GM21576 (cell line): ENCODE measurements at regions not wholly inside any gene's neighbourhood (a gene's known extent, or its start where the extent isn't known, plus 50 kb on each side); places are given as distances from the start of the nearest gene placed in this dataset.

ENCODE experiments used
- ATAC-seq: cut with Tn5 transposase; IDR thresholded peaks from one replicate; pipeline ENCODE4 v1.9.1; 2021; ENCODE audit warnings: mild to moderate bottlenecking, moderate library complexity; ENCODE audit not compliant: unreplicated experiment

- no peak for ATAC-seq
These were observed 120.0 kb downstream of the AQP4 start for GRCh38 chr18:26745288-26746181.

- no peak for ATAC-seq
These were observed 123.7 kb downstream of the AQP4 start for GRCh38 chr18:26741758-26742157.

DNA sequence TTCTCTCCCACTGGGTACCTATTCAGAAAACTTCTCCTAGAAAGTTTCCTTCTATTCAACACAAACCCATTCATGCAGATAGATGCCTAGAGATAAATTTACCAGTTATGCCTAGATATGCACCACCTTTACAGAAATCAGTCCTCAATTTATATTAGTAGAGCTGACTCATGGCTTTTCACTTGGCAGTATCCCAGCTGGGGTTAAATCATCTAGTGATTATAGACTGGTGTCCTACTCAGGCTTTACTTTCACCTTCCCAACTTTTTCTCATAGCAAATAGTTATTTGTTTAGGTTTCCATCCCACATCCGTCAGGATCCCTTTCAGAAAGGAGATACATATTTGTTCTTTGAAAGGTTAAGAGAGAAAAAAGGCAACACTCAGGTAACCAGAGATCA lies 124.5 kb downstream of the AQP4 start:
- ATAC-seq, result no peak

GRCh38 chr18:26740396-26740795 lies 125.1 kb downstream of the AQP4 start:
- no peak for ATAC-seq

DNA sequence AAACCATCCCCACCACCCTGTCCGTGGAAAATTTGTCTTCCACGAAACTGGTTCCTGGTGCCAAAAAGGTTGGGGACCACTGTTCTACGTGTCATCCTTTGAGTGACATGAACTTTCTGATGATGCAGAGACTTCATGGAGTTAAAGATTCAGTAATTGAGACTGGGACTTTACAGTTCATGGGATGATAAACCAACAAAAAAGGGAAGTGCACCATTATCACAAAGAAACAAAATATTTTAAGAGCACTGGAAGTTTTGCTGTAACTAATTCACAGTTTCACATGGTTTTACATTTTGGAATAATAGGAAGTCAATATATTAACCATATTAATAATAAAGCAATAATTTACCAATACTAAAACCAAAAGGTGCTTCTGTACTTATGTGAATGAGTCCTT lies 126.8 kb downstream of the AQP4 start:
- no peak for ATAC-seq

DNA sequence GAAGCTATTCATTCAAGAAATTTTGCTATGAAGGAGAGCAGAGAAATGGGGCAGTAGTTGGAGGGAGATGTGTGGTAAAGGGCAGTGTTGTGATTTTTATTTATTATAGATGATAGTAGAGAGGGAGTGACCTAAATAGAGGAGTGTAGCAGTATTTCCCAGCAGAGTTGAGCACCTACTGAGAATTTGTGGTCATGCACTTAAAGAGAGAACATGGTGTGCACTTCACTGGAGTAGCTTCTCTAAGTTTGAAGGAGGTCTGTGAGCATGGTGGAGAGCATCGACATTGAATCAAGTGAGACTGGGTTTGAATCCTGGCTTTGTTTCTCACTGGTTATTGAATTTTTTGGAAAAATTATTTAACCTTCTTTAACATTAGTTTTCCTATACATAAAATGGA lies 129.2 kb downstream of the AQP4 start:
- no peak for ATAC-seq

DNA sequence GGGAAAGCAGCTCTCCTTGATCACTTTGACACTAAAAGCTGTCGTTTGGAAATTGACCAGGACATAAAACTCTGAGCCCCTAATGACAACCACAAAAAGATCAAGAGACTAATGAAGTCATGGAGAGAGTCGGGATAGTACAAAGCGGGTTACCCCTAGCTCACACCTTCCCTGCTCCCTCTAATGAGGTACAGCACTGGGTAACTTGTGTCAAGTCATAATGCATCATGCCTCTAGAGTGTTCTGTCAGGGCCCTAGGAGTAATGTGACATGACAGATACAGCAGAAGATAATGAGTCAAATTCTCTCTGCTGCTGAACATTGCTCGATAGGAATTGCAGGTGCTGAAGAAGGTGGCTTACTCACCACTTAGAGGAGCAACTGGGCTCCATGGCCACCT lies 130.7 kb downstream of the AQP4 start:
- ATAC-seq, result no peak

- ATAC-seq, result no peak
These were observed 136.1 kb downstream of the AQP4 start for GRCh38 chr18:26729449-26729848.

DNA sequence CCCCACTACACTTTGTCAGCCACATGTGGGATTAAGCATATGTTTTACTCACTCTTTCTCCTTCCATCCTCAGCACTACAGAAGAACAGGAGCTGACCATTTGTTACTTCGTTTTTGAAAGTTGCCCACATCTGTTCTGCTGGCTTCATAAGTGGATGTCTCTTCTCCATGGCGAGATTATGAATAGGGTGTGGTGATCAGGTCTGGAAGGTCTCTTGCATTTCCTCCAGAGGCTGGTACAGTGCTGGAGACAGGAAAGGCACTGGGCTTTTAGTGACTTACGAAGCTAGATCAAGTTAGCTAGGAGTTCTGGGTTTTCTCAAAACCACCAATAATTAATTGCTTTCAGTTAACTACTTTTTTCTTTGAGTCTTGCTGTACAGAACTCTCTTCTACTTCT lies 136.5 kb downstream of the AQP4 start:
- no peak for ATAC-seq

- ATAC-seq, result no peak
These were observed 141.5 kb downstream of the AQP4 start for GRCh38 chr18:26723981-26724380.

GRCh38 chr18:26722565-26722931 lies 143.0 kb downstream of the AQP4 start:
- no peak for ATAC-seq

DNA sequence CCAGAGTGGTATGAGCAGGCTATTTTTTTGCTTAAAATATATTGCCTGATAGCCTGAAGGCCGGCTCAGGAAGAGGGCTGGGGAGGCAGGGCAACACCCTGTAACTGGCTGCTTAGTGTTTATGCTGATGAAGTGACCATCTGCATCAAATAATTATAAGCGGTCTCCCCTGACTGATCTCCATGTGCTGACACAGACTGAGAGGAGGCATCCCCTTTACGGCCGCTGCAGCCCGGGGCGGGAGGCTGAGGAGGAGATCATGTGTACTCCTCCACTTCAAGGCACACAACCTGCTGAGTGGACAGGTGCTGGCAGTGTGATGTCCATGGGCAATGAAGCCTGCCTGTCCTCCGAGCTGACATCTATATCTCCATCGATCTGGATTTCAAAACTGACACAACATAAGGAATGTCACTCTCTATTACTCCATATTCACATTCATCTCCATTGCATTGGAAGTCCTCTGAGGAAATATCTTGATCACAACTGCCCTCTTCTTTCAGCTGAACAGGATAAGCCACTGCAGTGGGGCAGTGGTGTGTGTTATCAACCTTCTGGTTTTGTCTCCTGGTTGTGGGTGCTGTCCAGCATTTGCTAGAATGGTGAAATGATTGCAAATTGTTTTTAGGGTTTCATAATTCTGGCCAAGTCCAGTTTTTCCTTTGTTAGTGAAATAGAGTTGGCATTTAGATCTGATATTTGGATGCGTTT lies 143.5 kb downstream of the AQP4 start:
- no peak for ATAC-seq

DNA sequence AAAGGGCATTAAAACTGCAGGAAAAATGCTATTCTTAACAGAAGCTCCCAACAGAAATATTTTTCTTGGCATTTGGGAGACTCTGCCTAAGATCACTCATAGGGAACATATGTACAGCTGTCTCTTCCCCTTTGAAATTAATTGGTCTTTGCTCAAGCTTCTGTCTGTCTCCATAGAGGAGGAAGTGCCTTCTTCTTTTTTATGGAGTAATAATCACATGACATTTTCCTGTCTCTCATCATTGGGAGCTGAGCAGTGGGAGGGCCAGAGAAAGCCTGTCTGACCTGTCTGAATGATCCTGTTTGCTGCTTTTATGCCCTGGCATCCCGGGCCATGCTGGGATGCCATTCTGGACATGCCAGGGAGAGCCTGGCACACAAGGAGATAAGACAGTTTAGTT lies 145.6 kb downstream of the AQP4 start:
- ATAC-seq, result no peak

DNA sequence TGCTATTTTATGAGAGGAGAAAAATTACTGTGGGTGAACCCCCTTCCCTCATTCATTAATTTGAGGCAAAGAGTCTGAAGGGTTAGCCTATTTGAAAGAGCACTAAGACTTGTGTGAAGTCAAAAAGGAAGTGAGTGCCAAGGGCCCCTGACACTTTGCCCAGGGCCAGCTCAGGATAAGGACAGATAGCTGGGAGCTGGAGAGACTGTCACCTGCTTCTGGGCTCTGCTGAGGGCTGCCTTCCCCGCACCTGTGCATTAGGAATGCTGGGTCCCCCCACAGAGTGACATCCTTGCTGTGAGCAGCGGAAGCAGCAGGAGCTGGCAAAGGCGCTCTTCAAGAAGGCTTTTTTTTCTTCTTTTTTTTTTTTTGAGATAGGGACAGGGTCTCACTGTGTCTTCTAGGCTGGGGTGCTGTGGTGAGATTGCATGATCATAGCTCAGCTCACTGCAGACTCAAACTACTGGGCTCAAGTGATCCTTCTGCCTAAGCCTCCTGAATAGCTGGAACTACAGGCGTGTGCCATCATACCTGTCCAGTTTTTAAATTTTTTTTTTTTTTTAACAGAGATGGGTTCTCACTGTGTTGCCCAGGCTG lies 148.3 kb downstream of the AQP4 start:
- no peak for ATAC-seq

GRCh38 chr18:26714739-26715138 lies 150.8 kb downstream of the AQP4 start:
- ATAC-seq, result no peak

DNA sequence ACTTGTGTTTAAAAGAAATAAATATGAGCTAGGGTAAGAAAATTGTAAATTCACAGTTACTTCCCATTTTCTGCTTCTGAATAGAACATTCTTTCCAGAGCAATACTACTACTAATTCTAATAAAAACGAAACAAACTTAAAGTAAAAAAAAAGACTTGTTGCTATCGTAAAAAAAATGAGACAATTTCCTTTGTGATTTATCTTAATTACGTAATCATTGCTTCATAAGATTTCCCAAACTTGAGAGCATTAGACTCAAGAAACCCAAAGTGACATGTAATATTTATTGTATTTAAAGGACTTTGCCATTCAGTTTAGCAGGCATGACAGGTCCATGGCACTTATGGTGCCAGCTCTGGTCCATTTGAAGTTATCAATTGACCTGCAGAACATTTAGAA lies 153.8 kb downstream of the AQP4 start:
- ATAC-seq, result no peak

- peak; percentile 90 for ATAC-seq
These were observed 154.9 kb downstream of the AQP4 start for GRCh38 chr18:26710470-26711096.

- ATAC-seq, result no peak
These were observed 155.6 kb downstream of the AQP4 start for GRCh38 chr18:26709897-26710296.

DNA sequence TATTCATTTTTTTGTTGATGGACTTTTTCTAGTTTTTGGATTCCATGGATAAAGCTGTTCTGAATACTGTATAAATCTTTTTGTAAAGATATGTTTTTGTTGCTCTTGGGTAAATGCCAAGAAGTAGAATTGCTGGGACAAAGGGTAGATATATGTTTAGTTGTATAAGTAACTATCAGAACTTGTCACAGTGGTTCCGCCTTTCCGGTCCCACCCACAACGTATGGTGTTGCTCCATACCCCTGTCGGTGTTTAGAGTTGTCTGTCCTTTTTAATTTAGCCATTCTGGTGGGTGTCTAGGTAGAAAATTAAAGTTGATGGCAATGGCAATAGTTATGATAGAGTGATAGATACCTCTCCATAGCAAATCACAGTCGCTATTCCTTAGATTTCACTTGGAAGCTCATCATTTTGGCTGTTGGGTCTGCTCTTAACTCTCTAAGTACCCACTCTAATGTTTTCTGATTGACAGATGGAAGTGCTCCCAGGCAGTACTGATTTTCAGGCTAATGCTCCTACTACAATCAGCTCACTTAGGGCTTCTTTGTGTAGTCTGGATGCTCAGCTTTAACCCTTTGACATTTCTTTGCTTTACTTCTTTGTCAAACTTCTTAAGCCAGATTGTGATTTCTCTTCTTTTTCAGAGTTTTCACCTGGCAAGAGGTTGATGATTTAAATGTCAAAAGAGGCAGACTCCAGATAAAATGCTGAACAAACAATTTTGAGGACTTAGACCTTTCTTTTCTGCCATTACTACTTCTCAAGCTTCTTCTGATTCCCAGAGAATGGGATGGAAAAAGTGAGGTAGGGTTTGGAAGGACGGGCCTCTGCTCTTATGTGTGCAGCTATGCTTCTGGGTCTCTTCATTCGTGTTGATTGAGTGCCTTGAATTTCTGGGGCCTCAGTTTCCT lies 156.4 kb downstream of the AQP4 start:
- ATAC-seq, result no peak

GRCh38 chr18:26706911-26707351 lies 158.6 kb downstream of the AQP4 start:
- no peak for ATAC-seq
